Muscle layer of duodenum (tissue), 2 donors: ENCODE measurements at regions not wholly inside any gene's neighbourhood (a gene's known extent, or its start where the extent isn't known, plus 50 kb on each side); places are given as distances from the start of the nearest gene placed in this dataset.

Experiments used
- H3K27ac ChIP-seq: one replicate; pipeline ENCODE4 v1.7.0; 2013; ENCODE audit warnings: mild to moderate bottlenecking, low read length
- H3K27me3 ChIP-seq: one replicate; pipeline ENCODE4 v1.7.0; 2013; ENCODE audit warnings: low read depth, mild to moderate bottlenecking, control low read depth, low read length
- H3K36me3 ChIP-seq, 2 donors: one replicate each; pipeline ENCODE4 v1.7.0; 2013; ENCODE audit warnings: low read length in 2 of 2, control low read depth in 1 of 2, mild to moderate bottlenecking in 1 of 2; ENCODE audit not compliant: insufficient read depth in 2 of 2, control insufficient read depth in 1 of 2
- H3K4me1 ChIP-seq, 2 donors: one replicate each; pipeline ENCODE4 v1.7.0; 2013; ENCODE audit warnings: low read length in 2 of 2, mild to moderate bottlenecking in 2 of 2, control low read depth in 1 of 2, moderate library complexity in 1 of 2; ENCODE audit not compliant: insufficient read depth in 2 of 2, control insufficient read depth in 1 of 2
- H3K4me3 ChIP-seq, 2 donors: one replicate each; pipeline ENCODE4 v1.7.0; 2013; ENCODE audit warnings: low read length in 2 of 2, low read depth in 1 of 2, mild to moderate bottlenecking in 1 of 2
- H3K9me3 ChIP-seq, 2 donors: one replicate each; pipeline ENCODE4 v1.7.0; 2013; ENCODE audit warnings: low read length in 2 of 2, control low read depth in 1 of 2, mild to moderate bottlenecking in 1 of 2; ENCODE audit not compliant: control insufficient read depth in 1 of 2
- donor health status: healthy.

DNA sequence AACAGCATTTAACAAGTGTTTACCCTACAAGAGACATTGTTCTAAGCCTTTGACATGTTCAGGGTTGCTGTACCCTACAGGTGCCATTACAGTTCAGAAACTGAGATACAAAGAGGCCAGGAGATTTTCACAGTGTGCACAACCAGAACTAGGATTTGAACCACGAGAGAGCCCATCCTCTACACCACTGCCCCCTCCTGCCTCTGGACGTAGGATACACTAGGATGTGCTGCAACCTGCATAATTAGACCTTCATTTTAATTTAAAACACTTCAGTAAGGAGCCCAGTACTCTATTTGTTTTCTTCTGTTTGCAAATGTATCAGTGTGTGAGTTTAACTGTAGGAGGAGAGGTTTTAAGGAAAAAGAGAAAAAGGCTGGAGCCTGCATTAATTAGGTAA is 123.1 kb upstream of the RARB start:
- H3K27ac ChIP-seq = no peak overlapping the region
- H3K36me3 ChIP-seq = no peaks in the 10 kb centered on the region
- H3K9me3 ChIP-seq = no peaks in the 10 kb centered on the region
- no peaks in the 10 kb centered on the region for H3K4me1 ChIP-seq
- H3K4me3 ChIP-seq = no peak overlapping the region
- H3K27me3 ChIP-seq = no peaks in the 10 kb centered on the region

DNA sequence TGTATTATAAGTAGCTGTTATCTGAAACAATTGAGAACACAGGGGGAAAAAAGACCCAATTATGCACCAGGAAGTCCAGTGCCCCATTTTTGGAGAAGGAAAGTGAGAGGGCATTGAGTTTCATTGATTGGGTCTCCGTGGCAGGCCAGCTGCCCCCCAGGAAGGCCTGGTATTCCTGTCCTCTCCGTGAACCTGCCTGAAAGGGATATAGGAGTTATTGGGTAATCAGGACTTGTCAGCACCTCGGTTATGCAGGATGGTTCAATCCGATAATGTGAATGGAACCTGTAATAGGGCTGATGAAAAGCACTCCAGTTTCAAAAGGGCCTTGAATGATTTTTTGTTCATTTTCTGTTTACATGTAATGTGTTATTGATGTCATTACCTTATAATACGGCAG is 122.0 kb upstream of the RARB start:
- no peaks in the 10 kb centered on the region for H3K36me3 ChIP-seq
- no peaks in the 10 kb centered on the region for H3K4me1 ChIP-seq
- H3K9me3 ChIP-seq = no peaks in the 10 kb centered on the region
- no peak overlapping the region for H3K27ac ChIP-seq
- H3K27me3 ChIP-seq = no peaks in the 10 kb centered on the region
- no peak overlapping the region for H3K4me3 ChIP-seq

DNA sequence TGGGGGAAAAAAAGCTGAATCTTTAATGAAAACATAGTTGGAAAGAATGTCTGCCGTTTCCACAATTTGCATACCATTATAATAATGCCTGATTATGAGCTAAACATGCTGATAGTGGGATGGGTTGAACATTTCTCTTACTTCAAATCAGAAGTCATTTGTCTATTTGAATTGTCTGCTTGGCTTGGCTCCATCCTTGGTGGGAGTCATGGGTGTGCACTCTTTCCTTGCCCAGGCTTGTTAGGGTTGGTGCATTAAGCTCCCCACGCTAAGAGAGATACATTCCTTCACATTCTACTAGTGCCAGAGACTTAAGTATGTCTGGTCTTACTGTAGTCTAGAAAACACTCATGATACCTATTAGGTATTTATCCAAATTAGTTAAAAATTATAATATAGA is 121.4 kb upstream of the RARB start:
- H3K4me3 ChIP-seq = no peak overlapping the region
- no peaks in the 10 kb centered on the region for H3K9me3 ChIP-seq
- H3K4me1 ChIP-seq = no peaks in the 10 kb centered on the region
- no peak overlapping the region for H3K27ac ChIP-seq
- no peaks in the 10 kb centered on the region for H3K27me3 ChIP-seq
- no peaks in the 10 kb centered on the region for H3K36me3 ChIP-seq

DNA sequence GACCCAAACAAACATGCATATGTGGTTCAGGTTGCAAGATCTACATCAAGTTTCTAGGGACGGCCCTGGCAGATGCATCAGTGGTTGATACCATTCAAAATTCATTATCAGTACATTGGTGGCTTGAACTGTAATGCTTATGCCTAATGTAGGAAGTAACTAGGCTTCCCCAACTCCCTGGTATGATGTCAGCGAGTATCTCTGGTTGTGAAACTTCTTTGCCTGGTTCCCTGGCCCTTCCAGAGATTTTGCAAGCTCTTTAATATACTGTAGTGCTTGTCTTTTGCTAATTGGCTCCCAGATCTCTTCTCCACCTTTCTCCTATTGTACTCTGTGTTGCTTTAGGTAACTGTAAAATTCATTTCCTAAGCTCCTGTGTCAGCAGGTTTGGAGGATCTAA is 114.8 kb upstream of the RARB start:
- Histone ChIP-seq H3K4me3 (no peak overlapping the region), H3K27ac (no peak overlapping the region), H3K4me1 (no peaks in the 10 kb centered on the region), H3K9me3 (no peaks in the 10 kb centered on the region), H3K36me3 (no peaks in the 10 kb centered on the region), H3K27me3 (no peaks in the 10 kb centered on the region)

DNA sequence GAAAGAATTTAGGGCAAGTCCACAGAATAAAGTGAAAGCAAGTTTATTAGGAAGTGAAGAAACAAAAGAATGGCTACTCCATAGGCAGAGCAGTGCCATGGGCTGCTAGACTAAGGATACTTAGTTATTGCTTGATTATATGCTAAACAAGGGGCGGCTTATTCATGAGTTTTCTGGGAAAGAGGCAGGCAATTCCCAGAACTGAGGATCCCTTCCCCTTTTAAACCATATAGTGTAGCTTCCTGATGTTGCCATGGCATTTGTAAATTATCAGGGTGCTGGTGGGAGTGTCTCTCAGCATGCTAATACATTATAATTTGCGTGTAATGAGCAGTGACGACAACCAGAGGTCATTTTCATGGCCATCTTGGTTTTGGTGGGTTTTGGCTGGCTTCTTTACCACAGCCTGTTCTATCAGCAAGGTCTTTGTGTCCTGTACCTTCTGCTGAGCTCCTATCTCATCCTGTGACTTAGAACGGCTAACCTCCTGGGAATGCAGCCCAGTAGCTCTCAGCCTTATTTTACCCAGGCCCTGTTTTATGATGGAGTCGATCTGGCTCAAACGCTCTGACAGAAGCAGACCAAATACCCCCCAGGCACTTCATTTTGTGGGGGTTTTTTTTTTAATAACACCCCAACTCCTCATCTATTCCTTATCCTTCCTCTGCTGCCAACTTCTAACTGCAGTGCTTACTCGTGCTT is 103.0 kb upstream of the RARB start:
- Histone ChIP-seq H3K4me1 (no peaks in the 10 kb centered on the region), H3K27ac (no peak overlapping the region), H3K36me3 (no peaks in the 10 kb centered on the region), H3K27me3 (no peaks in the 10 kb centered on the region), H3K4me3 (no peak overlapping the region), H3K9me3 (no peaks in the 10 kb centered on the region)

DNA sequence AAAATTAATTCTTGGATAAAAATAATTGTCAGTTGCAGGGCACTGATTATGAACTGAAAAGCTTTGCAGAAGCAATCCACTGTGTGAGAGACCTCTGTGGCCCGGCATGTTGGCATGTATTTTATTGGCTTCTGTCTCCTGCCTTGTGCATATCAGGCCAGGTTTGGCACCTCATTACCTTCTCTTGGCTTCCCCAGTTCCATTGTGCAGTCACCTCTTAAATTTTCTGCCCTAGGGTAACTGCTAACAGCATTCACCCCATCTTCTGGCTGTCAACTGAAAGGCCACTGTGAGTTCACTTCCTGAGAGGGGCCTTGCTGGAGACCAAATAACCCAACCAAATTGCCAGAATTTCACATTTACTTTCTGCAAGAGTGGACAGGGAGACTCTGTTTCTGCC is 92.7 kb upstream of the RARB start:
- no peaks in the 10 kb centered on the region for H3K9me3 ChIP-seq
- no peak overlapping the region for H3K27ac ChIP-seq
- H3K4me3 ChIP-seq = no peak overlapping the region
- H3K36me3 ChIP-seq = no peaks in the 10 kb centered on the region
- no peaks in the 10 kb centered on the region for H3K4me1 ChIP-seq
- H3K27me3 ChIP-seq = no peaks in the 10 kb centered on the region

DNA sequence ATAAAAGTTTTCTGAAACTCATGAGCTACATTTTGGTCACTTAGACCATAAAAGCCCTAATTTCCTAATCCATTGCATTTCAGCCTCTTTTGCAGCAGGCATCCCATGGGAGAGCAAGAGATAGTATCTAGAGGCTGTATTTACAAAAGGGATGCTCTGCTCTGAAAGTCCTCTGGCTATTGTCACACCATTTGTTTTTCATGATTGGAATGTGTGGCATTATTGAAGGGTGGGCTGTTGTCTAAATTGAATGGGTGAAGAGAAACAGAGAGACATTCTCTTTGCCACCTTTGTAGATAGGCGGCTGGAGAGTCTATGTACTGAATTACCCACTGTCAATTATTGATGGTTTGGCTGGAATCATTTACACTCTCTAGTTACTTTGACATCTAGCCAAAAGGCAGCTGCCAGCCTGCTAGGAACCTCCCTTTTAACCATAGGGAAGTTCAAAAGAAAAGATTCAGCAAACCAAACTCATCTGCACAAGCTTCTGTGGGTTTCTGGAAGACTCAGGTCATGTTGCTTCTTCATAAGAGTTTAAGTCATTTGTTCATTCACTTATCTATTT is 89.8 kb upstream of the RARB start:
- Histone ChIP-seq H3K36me3 (no peaks in the 10 kb centered on the region), H3K4me1 (no peaks in the 10 kb centered on the region), H3K27me3 (no peaks in the 10 kb centered on the region), H3K4me3 (no peak overlapping the region), H3K27ac (no peak overlapping the region), H3K9me3 (no peaks in the 10 kb centered on the region)

DNA sequence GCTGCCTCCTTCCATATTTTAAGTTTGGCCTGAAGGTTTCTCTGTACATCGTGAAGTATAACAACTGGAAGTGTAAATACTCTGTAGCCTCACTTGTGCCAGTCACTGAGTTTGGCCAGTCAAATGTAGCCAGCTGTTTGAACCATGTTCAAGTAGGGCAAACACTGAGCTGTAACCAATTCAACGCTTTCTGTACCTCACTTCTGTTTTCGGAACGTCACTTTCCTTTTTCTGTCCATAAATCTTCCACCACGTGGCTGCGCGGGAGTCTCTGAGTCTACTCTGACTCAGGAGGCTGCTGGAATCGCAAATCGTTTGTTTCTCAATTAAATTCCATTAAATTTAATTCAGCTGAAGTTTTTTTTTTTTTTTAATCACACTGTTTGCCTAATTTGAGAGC is 88.8 kb upstream of the RARB start:
- H3K36me3 ChIP-seq = no peaks in the 10 kb centered on the region
- H3K4me3 ChIP-seq = no peak overlapping the region
- no peak overlapping the region for H3K27ac ChIP-seq
- H3K4me1 ChIP-seq = no peaks in the 10 kb centered on the region
- H3K27me3 ChIP-seq = no peaks in the 10 kb centered on the region
- no peaks in the 10 kb centered on the region for H3K9me3 ChIP-seq

DNA sequence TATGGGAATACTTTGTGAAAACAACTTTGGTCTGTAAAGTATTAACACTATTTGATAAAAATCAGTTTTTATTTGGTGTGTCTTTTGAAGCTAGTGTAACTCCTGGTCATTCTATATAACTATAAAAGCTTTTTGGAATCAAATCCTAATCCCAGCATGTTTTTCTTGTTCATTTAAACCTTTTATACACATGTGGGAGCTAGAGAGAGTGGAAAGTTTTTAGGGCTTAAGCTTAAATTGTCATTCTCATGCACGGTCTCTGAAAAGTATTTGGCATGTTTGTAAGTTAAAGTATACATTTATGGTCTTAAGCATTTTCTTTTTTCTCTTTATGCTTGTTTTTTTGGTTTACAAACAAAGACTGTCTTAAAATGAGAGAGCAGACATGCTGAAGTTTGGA is 83.4 kb upstream of the RARB start:
- no peak overlapping the region for H3K4me3 ChIP-seq
- no peaks in the 10 kb centered on the region for H3K36me3 ChIP-seq
- H3K4me1 ChIP-seq = no peaks in the 10 kb centered on the region
- no peak overlapping the region for H3K27ac ChIP-seq
- no peaks in the 10 kb centered on the region for H3K9me3 ChIP-seq
- no peaks in the 10 kb centered on the region for H3K27me3 ChIP-seq

DNA sequence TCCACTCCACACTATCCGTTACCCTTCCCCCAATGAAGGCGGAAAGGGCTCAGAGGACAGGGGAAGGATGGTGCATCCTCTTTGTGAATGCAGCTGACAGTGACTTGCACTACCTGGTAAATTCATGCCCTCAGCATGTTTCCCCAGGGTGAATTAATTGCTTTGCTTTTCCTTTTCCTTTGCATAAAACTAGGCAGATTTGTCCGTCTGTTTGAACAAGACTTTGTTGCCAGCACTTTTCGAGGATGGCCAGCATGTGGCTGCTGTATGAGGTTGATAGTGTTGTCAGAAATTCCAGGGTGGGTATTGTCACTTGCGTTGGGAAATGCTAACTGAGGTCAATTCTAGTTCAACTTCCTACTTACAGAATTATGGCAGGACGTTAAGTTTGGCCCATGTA is 79.0 kb upstream of the RARB start:
- H3K36me3 ChIP-seq = no peaks in the 10 kb centered on the region
- no peaks in the 10 kb centered on the region for H3K4me1 ChIP-seq
- no peaks in the 10 kb centered on the region for H3K27me3 ChIP-seq
- no peak overlapping the region for H3K27ac ChIP-seq
- H3K4me3 ChIP-seq = no peak overlapping the region
- no peaks in the 10 kb centered on the region for H3K9me3 ChIP-seq

DNA sequence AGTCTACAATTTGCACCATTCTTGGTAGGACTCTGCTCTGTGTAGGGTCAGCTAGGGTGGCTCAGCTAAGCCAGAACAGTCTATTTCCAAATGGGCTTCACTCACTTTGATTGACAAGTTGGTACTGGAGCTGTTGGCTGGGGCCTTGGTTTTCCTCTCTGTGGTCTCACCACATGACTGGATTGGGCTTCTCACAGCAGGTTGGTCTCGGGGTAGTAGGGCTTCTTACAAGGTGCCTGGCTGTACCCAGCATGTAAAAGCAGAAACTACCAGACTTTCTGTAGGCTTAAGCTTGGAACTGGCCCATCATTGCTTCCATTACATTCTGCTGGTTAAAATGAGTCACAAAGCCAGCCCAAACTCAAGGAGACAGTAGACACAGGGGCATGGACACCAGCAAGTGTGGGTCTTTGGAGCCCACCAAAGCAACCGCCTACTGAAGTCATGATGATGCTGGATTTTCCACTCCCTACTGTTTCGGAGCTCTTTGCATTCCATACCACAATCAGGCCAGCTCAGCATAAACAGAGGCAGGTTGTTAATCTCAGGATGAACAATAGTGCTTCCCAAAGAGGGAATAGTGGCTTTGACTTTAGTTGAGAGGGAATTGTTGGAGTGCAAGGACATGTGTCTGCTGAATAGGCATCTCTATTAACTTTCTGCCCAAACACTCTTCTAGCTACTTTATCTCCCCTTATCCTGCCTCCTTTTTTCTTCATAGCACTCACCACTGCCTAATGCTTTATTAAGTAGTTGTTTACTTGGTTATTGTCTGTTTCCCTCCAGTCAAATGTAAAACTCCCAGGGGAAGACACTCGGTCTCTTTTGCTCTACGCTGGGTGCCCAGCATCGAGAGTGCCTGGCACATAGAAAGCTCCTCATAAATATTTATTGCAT is 78.0 kb upstream of the RARB start:
- Histone ChIP-seq H3K4me1 (no peaks in the 10 kb centered on the region), H3K9me3 (no peaks in the 10 kb centered on the region), H3K36me3 (no peaks in the 10 kb centered on the region), H3K27me3 (no peaks in the 10 kb centered on the region), H3K27ac (no peak overlapping the region), H3K4me3 (no peak overlapping the region)
